Prostate gland (tissue), 2 donors: ENCODE measurements at regions not wholly inside any gene's neighbourhood (a gene's known extent, or its start where the extent isn't known, plus 50 kb on each side); places are given as distances from the start of the nearest gene placed in this dataset.
"Not testable (repeated sequence)": the region's sequence is repeated elsewhere in the genome, so short reads cannot be mapped to it uniquely, and the experiment has no call there.

Experiments used
- DNase-seq: peaks from one replicate; pipeline ENCODE4 v3.0.0-alpha.2; 2019; ENCODE audit warnings: low spot score
- H3K27ac ChIP-seq, 2 donors: fragments of 200-600 bp; sonication (generic); 2 replicates each; pipeline ENCODE4 v1.5.1; 2017 to 2019
- H3K27me3 ChIP-seq: fragments of 200-600 bp; sonication (generic); replicated peaks from 2 replicates; pipeline ENCODE4 v1.5.1; 2019; ENCODE audit not compliant: insufficient read depth
- H3K36me3 ChIP-seq, 2 donors: fragments of 200-600 bp; sonication (generic); 1 replicate in 1 of 2; 2 replicates in 1 of 2; pipeline versions ENCODE4 v1.5.1 to v1.8.1; 2017 to 2019
- H3K4me1 ChIP-seq: fragments of 200-600 bp; sonication (generic); replicated peaks from 2 replicates; pipeline ENCODE4 v1.5.1; 2019
- H3K4me3 ChIP-seq, 2 donors: fragments of 200-600 bp; sonication (generic); 2 replicates each; pipeline ENCODE4 v1.5.1; 2017 to 2019
- H3K9me3 ChIP-seq: fragments of 200-600 bp; sonication (generic); 2 replicates; pipeline ENCODE4 v1.5.1; 2017
- POLR2A ChIP-seq: fragments of 450-650 bp; IDR thresholded peaks from one replicate; pipeline ENCODE4 v1.6.1; 2016; ENCODE audit warnings: antibody characterized with exemption, mild to moderate bottlenecking
- POLR2AphosphoS5 ChIP-seq: sonication (generic); formaldehyde crosslinking; IDR thresholded peaks from one replicate; pipeline ENCODE4 v1.6.1; 2017; ENCODE audit warnings: antibody characterized with exemption
- WGBS: methylation state at CpG from one replicate; pipeline ENCODE4 v1.1.5; 2018; 5-methylcytosine and 5-hydroxymethylcytosine counted together
- intact Hi-C: fragments of 100-400 bp; cut with DNase I; formaldehyde crosslinking; loops from one replicate; pipeline ENCODE4 v1.14.2; 2022
- TF ChIP-seq, protein P1 (sequence below), 4 experiments: fragments of 200-600 bp in 2 of 4; fragments of 450-650 bp in 2 of 4; sonication (generic) in 2 of 4; IDR thresholded peaks; 1 replicate in 3 of 4; 2 replicates in 1 of 4; pipeline ENCODE4 v1.5.1; 2016 to 2019; ENCODE audit warnings: antibody characterized with exemption in 4 of 4, mild to moderate bottlenecking in 2 of 4, moderate library complexity in 2 of 4

DNA sequence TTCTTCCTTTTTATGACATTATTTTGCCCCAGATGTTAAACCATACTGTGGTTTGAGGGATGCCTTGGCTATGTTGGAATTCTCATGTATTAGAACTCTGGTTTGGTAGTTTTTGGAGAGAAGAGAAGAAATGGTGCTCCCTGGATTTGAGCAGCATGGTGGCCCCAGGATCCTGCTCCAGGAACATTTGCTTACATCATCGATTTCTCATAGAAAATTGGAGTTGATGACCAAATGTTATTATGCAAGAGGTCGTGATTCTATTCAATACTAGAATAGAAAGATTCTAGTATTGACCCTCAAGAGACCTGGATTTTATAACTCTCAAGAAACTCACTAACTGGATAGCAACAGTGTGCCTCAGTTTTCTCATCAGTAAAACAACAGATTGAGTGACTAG is 77.5 kb upstream of the GNAQ start:
- Histone ChIP-seq H3K4me3 (no peak overlapping the region), H3K27me3 (no peaks in the 10 kb centered on the region), H3K27ac (no peak overlapping the region), H3K9me3 (no peaks in the 10 kb centered on the region), H3K36me3 (no peaks in the 10 kb centered on the region), H3K4me1 (no peaks in the 10 kb centered on the region)
- DNase-seq = no peak
- WGBS = 83% methylated on average over 2 of the region's 2 CpGs
- TF ChIP-seq POLR2A (no peak), POLR2AphosphoS5 (no peak)
- TF ChIP-seq, protein P1, sequence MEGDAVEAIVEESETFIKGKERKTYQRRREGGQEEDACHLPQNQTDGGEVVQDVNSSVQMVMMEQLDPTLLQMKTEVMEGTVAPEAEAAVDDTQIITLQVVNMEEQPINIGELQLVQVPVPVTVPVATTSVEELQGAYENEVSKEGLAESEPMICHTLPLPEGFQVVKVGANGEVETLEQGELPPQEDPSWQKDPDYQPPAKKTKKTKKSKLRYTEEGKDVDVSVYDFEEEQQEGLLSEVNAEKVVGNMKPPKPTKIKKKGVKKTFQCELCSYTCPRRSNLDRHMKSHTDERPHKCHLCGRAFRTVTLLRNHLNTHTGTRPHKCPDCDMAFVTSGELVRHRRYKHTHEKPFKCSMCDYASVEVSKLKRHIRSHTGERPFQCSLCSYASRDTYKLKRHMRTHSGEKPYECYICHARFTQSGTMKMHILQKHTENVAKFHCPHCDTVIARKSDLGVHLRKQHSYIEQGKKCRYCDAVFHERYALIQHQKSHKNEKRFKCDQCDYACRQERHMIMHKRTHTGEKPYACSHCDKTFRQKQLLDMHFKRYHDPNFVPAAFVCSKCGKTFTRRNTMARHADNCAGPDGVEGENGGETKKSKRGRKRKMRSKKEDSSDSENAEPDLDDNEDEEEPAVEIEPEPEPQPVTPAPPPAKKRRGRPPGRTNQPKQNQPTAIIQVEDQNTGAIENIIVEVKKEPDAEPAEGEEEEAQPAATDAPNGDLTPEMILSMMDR (IDR thresholded peaks at IDR 0.05) = no peak
- intact Hi-C loops = no loop called here

- H3K4me3 ChIP-seq, H3K27ac ChIP-seq, H3K36me3 ChIP-seq, intact Hi-C loops, DNase-seq, H3K27me3 ChIP-seq, H3K4me1 ChIP-seq, H3K9me3 ChIP-seq: not testable (repeated sequence)
- 89% methylated on average over 8 of the region's 8 CpGs for WGBS
Measured at GRCh38 chr9:78106586-78106985, 75.0 kb upstream of the GNAQ start.

DNA sequence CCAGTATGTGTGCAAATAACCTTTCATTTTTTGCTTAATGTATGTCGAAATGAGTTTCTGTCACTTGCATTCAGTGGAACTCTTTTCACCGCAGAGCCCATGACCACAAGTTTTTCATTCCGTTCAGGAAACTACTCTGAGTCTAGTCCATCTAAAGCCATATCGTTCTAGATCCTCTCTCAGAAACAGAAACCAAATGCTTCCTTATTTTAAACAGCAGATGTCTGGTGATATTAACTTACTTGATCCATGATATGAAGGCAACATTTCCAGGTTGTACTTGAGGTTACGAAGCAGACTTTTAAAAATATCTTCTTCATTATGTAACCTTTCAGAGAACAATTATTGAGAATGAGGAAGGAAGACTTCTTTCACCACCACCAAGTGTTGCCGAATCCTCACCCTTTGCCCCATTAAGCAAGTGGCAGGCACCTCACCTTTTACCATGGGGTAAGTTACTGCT is 72.4 kb upstream of the GNAQ start:
- TF ChIP-seq POLR2A (no peak), POLR2AphosphoS5 (no peak)
- TF ChIP-seq, protein P1 (IDR thresholded peaks at IDR 0.05) = no peak
- Histone ChIP-seq H3K4me1 (no peaks in the 10 kb centered on the region), H3K4me3 (no peak overlapping the region), H3K27ac (no peak overlapping the region), H3K36me3 (no peaks in the 10 kb centered on the region), H3K9me3 (no peaks in the 10 kb centered on the region), H3K27me3 (no peaks in the 10 kb centered on the region)
- intact Hi-C loops = no loop called here
- 79% methylated on average over 6 of the region's 6 CpGs for WGBS
- no peak for DNase-seq

DNA sequence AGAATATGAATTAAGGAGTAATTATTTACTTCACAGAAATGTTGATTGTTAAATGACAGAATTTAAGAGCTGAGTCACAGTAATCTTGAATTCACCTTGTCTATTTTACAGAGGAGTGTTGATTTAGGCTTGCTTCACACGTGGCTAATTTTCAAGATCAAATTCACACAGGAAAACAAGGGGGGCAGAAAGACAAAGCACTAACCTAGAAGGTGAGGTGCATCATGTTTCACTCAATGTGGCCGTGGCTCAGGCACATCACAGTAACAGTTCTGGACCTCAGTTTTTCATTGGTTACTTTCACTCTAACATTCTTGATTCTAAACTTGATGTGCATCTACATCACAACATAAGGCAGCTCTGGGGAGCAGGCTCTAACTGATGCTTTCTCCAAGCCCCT is 69.6 kb upstream of the GNAQ start:
- 35% methylated on average over 2 of the region's 2 CpGs for WGBS
- Histone ChIP-seq H3K9me3 (no peaks in the 10 kb centered on the region), H3K27me3 (no peaks in the 10 kb centered on the region), H3K27ac (no peak overlapping the region), H3K4me1 (no peaks in the 10 kb centered on the region), H3K4me3 (no peak overlapping the region), H3K36me3 (no peaks in the 10 kb centered on the region)
- DNase-seq = no peak
- intact Hi-C loops = no loop called here
- TF ChIP-seq, protein P1 (IDR thresholded peaks at IDR 0.05) = no peak
- TF ChIP-seq POLR2AphosphoS5 (no peak), POLR2A (no peak)

DNA sequence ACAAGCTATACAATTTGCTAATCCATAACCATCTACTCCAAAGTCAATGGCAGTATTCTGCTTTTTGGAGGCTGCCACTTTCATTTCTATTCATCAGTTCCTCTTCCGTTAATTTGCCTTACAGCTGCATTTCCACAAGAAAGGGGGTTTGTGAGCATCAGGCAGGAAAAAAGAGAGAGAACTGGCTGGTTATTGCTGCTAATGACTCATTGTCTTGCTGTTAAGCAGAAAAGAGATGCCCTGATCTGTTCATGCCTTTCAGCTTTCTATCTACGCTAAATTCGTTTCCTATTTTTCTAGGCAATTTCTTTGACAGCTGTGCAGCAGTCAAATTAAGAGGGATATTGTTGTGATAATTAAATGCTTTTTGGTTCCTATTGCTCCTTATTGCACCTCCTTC is 65.9 kb upstream of the GNAQ start:
- no peak overlapping the region for H3K27ac ChIP-seq
- intact Hi-C loops = no loop called here
- TF ChIP-seq POLR2A (no peak), POLR2AphosphoS5 (no peak)
- TF ChIP-seq, protein P1 (IDR thresholded peaks at IDR 0.05) = no peak
- H3K27me3 ChIP-seq = no peaks in the 10 kb centered on the region
- H3K36me3 ChIP-seq = no peaks in the 10 kb centered on the region
- DNase-seq = no peak
- 53% methylated on average over 3 of the region's 3 CpGs for WGBS
- no peak overlapping the region for H3K4me3 ChIP-seq
- no peaks in the 10 kb centered on the region for H3K4me1 ChIP-seq
- H3K9me3 ChIP-seq = no peaks in the 10 kb centered on the region
